HG03064 (cell line): ENCODE measurements at regions not wholly inside any gene's neighbourhood (a gene's known extent, or its start where the extent isn't known, plus 50 kb on each side); places are given as distances from the start of the nearest gene placed in this dataset.
"Not testable (repeated sequence)": the region's sequence is repeated elsewhere in the genome, so short reads cannot be mapped to it uniquely, and the experiment has no call there.

Experiments
- ATAC-seq: cut with Tn5 transposase; IDR thresholded peaks from one replicate; pipeline ENCODE4 v1.9.1; 2021; ENCODE audit warnings: low read depth; ENCODE audit not compliant: unreplicated experiment

GRCh38 chr1:187491082-187491720, 662.5 kb downstream of the PLA2G4A start:
- ATAC-seq: no peak

- ATAC-seq: no peak
Observed at GRCh38 chr1:187498028-187498427, 669.3 kb downstream of the PLA2G4A start.

- no peak for ATAC-seq
Observed at GRCh38 chr1:187504779-187505178, 676.0 kb downstream of the PLA2G4A start.

GRCh38 chr1:187509091-187509490, 680.3 kb downstream of the PLA2G4A start:
- no peak for ATAC-seq

- no peak for ATAC-seq
Observed at GRCh38 chr1:187513190-187513589, 684.4 kb downstream of the PLA2G4A start.

GRCh38 chr1:187514110-187514509, 685.4 kb downstream of the PLA2G4A start:
- no peak for ATAC-seq

- no peak for ATAC-seq
Observed at GRCh38 chr1:187516874-187517273, 688.1 kb downstream of the PLA2G4A start.

GRCh38 chr1:187517546-187517945, 688.8 kb downstream of the PLA2G4A start:
- ATAC-seq: no peak

GRCh38 chr1:187527346-187527745, 698.6 kb downstream of the PLA2G4A start:
- no peak for ATAC-seq

GRCh38 chr1:187537936-187538335, 709.2 kb downstream of the PLA2G4A start:
- no peak for ATAC-seq

GRCh38 chr1:187549540-187549939, 720.8 kb downstream of the PLA2G4A start:
- ATAC-seq: no peak

- no peak for ATAC-seq
Observed at GRCh38 chr1:187551061-187551460, 722.3 kb downstream of the PLA2G4A start.

- no peak for ATAC-seq
Observed at GRCh38 chr1:187563191-187563590, 734.4 kb downstream of the PLA2G4A start.

- ATAC-seq: no peak
Observed at GRCh38 chr1:187566354-187566753, 737.6 kb downstream of the PLA2G4A start.

GRCh38 chr1:187568067-187568466, 739.3 kb downstream of the PLA2G4A start:
- no peak for ATAC-seq

GRCh38 chr1:187570166-187570565, 741.4 kb downstream of the PLA2G4A start:
- no peak for ATAC-seq

GRCh38 chr1:187577610-187578009, 748.9 kb downstream of the PLA2G4A start:
- ATAC-seq: no peak

GRCh38 chr1:187588917-187589316, 760.2 kb downstream of the PLA2G4A start:
- ATAC-seq: no peak

- ATAC-seq: no peak
Observed at GRCh38 chr1:187605736-187606135, 777.0 kb downstream of the PLA2G4A start.

- ATAC-seq: not testable (repeated sequence)
Observed at GRCh38 chr1:187615853-187616735, 787.3 kb downstream of the PLA2G4A start.

GRCh38 chr1:187616830-187617229, 788.1 kb downstream of the PLA2G4A start:
- ATAC-seq: not testable (repeated sequence)

GRCh38 chr1:187617776-187618175, 789.0 kb downstream of the PLA2G4A start:
- no peak for ATAC-seq
